ENCODE measurements at regions not wholly inside any gene's neighbourhood (a gene's known extent, or its start where the extent isn't known, plus 50 kb on each side); places are given as distances from the start of the nearest gene placed in this dataset.

GRCh38 chr6:128808856-128809255 is 74.1 kb upstream of the LAMA2 start:
- no peak for TF ChIP-seq CTCF (IDR thresholded peaks at IDR 0.05)
- no peak for TF ChIP-seq REST (IDR thresholded peaks at IDR 0.05; ENCODE audit: insufficient read depth in 1 of 2, low read depth in 2 of 2, low read length in 1 of 2)

Measured in Panc1 (cell line).